Activated T-helper 2 cell treated with anti-CD3 and anti-CD28 coated beads, Interferon-gamma antibody, Interleukin-2, Interleukin-4, amounts not matched to agents 10 μg/mL and 5 μg/mL and 100 μg/mL, durations not matched to agents 14 hours and 24 hours and 36 hours (primary cell): ENCODE measurements at regions not wholly inside any gene's neighbourhood (a gene's known extent, or its start where the extent isn't known, plus 50 kb on each side); places are given as distances from the start of the nearest gene placed in this dataset.

ENCODE experiments used
- DNase-seq: peaks from one replicate; pipeline ENCODE4 v3.0.0; 2021; ENCODE audit warnings: low spot score
- H3K27ac Mint-ChIP-seq: one replicate; pipeline ENCODE4 v1.8.0; 2021; ENCODE audit warnings: mixed read lengths
- H3K27me3 Mint-ChIP-seq: one replicate; pipeline ENCODE4 v1.8.0; 2021; ENCODE audit warnings: low read depth, mixed read lengths
- H3K36me3 Mint-ChIP-seq: one replicate; pipeline ENCODE4 v1.8.0; 2021; ENCODE audit warnings: low read depth, mixed read lengths
- H3K4me1 Mint-ChIP-seq: one replicate; pipeline ENCODE4 v1.8.0; 2021; ENCODE audit warnings: low read depth, mixed read lengths
- H3K4me3 Mint-ChIP-seq: one replicate; pipeline ENCODE4 v1.8.0; 2021; ENCODE audit warnings: low read depth, mild to moderate bottlenecking, moderate library complexity, mixed read lengths
- H3K9me3 Mint-ChIP-seq: one replicate; pipeline ENCODE4 v1.8.0; 2021; ENCODE audit warnings: mixed read lengths
- intact Hi-C: fragments of 100-400 bp; cut with micrococcal nuclease; formaldehyde crosslinking; loops from one replicate; pipeline ENCODE4 v1.15.1; 2023

DNA sequence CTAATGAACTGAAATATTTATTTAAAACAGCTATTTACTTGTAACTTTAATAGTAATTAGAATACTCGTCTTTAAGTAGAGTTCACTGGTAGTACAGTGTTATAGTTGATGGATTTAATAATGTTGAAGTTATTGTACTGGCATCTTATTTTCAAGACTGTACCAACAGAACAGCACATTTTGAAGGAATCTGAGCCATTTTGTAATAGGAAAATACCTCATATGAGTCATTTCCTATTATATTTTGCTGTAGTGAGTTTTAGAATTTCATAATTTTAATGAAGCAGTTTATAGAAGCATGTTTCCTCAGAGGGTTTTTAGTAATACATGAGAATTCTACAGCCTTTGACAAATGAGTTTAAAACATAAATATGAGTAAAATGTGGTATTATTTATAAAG is 258.3 kb downstream of the OLFM3 start:
- Mint-ChIP-seq H3K27ac (no peak overlapping the region), H3K36me3 (no peaks in the 10 kb centered on the region), H3K4me1 (no peaks in the 10 kb centered on the region), H3K4me3 (no peak overlapping the region), H3K27me3 (no peaks in the 10 kb centered on the region), H3K9me3 (no peaks in the 10 kb centered on the region)
- intact Hi-C loops: no loop called here
- no peak for DNase-seq

DNA sequence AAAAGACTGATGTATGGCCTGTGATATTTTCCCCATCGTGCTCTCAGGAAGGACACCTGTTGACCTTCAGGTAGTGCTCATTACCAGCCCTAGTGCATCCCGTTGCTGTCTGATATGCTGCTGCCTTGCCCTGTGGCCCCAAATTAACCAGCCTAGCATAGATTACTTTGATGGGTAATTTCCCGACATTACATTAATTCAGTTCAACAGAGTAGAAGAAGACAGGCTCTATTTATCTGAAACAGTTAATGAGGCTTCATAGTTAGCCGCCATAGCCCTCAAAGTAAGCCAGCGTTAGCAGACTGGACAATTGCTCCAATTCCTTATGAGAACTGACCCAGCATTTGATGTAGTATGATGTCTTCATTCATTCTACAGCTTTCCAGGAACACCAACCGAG is 257.6 kb downstream of the OLFM3 start:
- H3K36me3 Mint-ChIP-seq: no peaks in the 10 kb centered on the region
- H3K27ac Mint-ChIP-seq: no peak overlapping the region
- H3K9me3 Mint-ChIP-seq: no peaks in the 10 kb centered on the region
- no peak overlapping the region for H3K4me3 Mint-ChIP-seq
- no peak for DNase-seq
- H3K4me1 Mint-ChIP-seq: no peaks in the 10 kb centered on the region
- intact Hi-C loops: no loop called here
- H3K27me3 Mint-ChIP-seq: no peaks in the 10 kb centered on the region

DNA sequence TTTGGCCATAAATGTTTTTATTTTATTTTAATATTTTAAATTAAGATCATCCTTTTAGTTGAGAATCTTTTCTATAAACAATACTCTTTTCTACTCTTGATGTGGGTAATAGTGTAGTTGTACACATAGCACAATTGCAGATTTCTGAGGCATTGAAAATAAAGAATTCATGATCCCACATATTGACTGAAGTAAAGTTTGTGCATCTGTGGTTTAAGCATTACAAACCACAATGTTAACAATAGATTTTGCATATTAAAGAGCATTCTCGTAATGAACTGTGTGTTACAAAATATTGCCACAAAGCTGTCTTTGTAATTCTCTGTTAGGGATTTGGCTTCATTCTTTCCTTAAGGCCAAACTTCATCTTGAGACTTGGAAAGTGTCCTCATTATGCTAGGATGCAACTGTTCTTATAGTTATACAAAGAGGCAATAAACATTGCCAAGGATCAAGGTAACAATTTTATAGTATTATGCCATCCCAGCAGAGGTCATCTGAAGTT is 256.8 kb downstream of the OLFM3 start:
- no peak overlapping the region for H3K27ac Mint-ChIP-seq
- no peaks in the 10 kb centered on the region for H3K27me3 Mint-ChIP-seq
- H3K4me3 Mint-ChIP-seq: no peak overlapping the region
- intact Hi-C loops: no loop called here
- no peaks in the 10 kb centered on the region for H3K4me1 Mint-ChIP-seq
- H3K36me3 Mint-ChIP-seq: no peaks in the 10 kb centered on the region
- H3K9me3 Mint-ChIP-seq: no peaks in the 10 kb centered on the region
- DNase-seq: no peak

DNA sequence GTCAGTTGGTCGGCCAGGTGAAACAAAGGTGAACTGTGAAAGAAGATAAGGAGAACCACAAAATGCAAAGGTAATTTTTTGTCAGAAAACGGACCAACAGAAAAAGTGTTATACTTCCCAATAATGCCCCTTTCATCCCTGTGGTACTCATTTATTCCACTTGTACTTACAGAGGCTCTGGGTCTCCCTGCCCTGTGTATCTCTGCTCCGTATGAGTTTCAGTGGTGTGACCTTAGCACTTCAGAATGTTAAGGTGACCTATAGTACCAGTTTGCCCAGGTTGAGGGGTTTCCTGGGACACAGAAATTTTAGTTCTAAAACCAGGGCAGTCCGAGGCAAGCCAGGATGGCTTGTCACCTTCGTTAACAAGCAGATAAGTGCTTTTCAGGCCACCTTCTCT is 254.8 kb downstream of the OLFM3 start:
- Mint-ChIP-seq H3K27ac (no peak overlapping the region), H3K4me3 (no peak overlapping the region), H3K36me3 (no peaks in the 10 kb centered on the region), H3K4me1 (no peaks in the 10 kb centered on the region), H3K27me3 (no peaks in the 10 kb centered on the region), H3K9me3 (no peaks in the 10 kb centered on the region)
- no peak for DNase-seq
- intact Hi-C loops: no loop called here

DNA sequence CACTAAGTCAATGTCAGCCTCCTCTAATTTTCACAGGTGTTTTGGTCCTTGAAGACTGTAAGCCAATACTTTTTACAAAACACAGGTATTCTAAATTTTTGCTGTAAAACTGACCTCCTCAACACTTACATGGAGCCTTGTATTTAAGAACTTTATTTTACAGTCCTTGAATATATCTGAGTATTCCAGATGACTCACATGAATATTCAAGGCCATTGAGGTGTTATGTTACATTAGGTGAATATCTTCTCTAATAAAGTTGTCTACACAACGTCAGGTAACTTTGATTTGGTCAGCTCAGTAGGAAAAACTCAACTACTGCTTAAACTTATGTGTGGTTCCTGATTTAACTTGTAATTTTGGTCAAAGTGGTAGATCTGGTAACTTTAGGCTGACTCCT is 254.2 kb downstream of the OLFM3 start:
- H3K27me3 Mint-ChIP-seq: no peaks in the 10 kb centered on the region
- no peaks in the 10 kb centered on the region for H3K36me3 Mint-ChIP-seq
- no peak for DNase-seq
- H3K4me1 Mint-ChIP-seq: no peaks in the 10 kb centered on the region
- intact Hi-C loops: no loop called here
- H3K9me3 Mint-ChIP-seq: no peaks in the 10 kb centered on the region
- no peak overlapping the region for H3K4me3 Mint-ChIP-seq
- H3K27ac Mint-ChIP-seq: no peak overlapping the region

DNA sequence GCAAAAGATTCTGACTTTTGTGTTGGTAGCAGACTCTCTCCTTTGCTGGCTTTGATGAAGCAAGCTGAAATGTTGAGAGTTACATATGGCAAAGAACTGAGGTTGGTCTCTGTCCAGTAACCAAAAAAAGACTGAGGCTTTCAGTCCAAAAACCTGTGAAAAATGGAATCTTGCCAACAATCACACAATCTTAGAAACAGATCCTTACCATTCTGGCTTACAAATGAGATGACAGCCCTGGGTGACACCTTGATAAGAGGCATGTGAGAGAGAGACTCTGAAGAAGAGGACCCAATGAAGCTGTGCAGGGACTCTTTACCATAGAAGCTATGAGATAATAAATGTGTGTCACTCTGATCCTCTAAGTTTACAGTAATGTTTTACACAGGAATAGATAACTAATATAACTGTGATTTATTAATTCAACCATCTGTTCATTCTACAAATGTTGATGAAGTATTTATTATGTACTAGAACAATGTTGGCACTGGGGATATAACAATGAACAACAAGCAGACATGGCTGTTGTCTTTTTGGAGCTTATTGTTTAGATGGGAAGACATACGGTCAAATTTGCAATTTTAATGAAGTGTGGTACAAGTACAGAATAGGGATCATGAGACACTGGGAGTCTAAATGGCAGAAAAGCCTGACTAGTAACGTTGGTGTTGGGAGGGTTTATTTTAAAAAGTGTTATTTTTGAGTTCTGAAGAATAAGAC is 251.0 kb downstream of the OLFM3 start:
- H3K27ac Mint-ChIP-seq: no peak overlapping the region
- DNase-seq: no peak
- H3K9me3 Mint-ChIP-seq: no peaks in the 10 kb centered on the region
- intact Hi-C loops: no loop called here
- H3K36me3 Mint-ChIP-seq: no peaks in the 10 kb centered on the region
- H3K27me3 Mint-ChIP-seq: no peaks in the 10 kb centered on the region
- no peak overlapping the region for H3K4me3 Mint-ChIP-seq
- no peaks in the 10 kb centered on the region for H3K4me1 Mint-ChIP-seq

DNA sequence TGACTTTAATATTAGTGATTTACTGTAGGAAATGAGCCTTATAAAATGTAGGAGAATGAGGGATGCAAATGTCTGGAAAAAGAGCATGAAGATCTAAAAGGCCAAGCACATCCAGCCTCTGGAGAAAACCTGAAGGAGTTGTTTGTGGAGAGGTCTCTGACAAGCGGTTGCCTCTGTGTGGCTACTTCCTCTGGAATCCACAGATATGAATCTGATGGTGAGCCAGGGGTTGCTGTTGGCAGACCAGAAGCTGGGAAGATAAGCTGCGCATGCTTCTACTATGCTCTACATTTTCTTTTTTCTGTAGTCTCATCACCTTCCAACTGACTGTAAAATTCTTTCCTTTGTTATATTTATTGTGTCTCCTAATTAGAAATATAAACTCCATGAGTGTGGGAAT is 248.6 kb downstream of the OLFM3 start:
- no peak overlapping the region for H3K27ac Mint-ChIP-seq

More for the DNA sequence above, 248.6 kb downstream of the OLFM3 start:
- intact Hi-C loops: no loop called here
- no peak overlapping the region for H3K4me3 Mint-ChIP-seq
- no peaks in the 10 kb centered on the region for H3K27me3 Mint-ChIP-seq
- no peaks in the 10 kb centered on the region for H3K9me3 Mint-ChIP-seq
- H3K36me3 Mint-ChIP-seq: no peaks in the 10 kb centered on the region
- DNase-seq: no peak
- no peaks in the 10 kb centered on the region for H3K4me1 Mint-ChIP-seq
